K562 (cell line): ENCODE measurements at regions not wholly inside any gene's neighbourhood (a gene's known extent, or its start where the extent isn't known, plus 50 kb on each side); places are given as distances from the start of the nearest gene placed in this dataset.

Source experiments
- ATAC-seq: fragments of 200-7000 bp; cut with Tn5 transposase; 3 replicates; pipeline ENCODE4 v1.9.1; 2020; ENCODE audit warnings: moderate library complexity
- BruUV-seq: library from RNA; stranded (reverse); fragments of 400-500 nt; replicated peaks from 2 replicates; lab custom pipeline; 2021; lab: Mats Ljungman, UMichigan
- CTCF ChIA-PET: fragments of 300-600 bp; formaldehyde crosslinking; extraction: SDS; loops from one replicate; lab custom pipeline; 2021; ENCODE audit warnings: low intra/inter-chr PET ratio; lab: Yijun Ruan, JAX
- POLR2A ChIA-PET: fragments of 300-600, 350-650 bp; sonication (Branson Sonifier 250); formaldehyde crosslinking; extraction: SDS; loops from one replicate; lab custom pipeline; 2021; ENCODE audit warnings: antibody characterized with exemption, inconsistent platforms; lab: Yijun Ruan, JAX
- DNase-seq, 4 experiments: peaks; one replicate each; pipeline versions ENCODE4 v3.0.0 to v3.0.0-alpha.2; 2011 to 2018; ENCODE audit warnings: low spot score in 3 of 4, mixed read lengths in 3 of 4; ENCODE audit errors: extremely low read depth in 1 of 4
- FAIRE-seq: peaks from 2 replicates; lab custom pipeline; 2011; peaks lifted over from hg19 to GRCh38; lab: Jason Lieb, UNC
- H2AFZ ChIP-seq: 2 replicates; pipeline ENCODE4 v1.6.0; 2011; ENCODE audit warnings: low read depth, low read length, control low read depth, inconsistent platforms
- H3K27ac ChIP-seq: fragments of 200-600 bp; 3 replicates; pipeline ENCODE4 v1.8.0; 2011; ENCODE audit warnings: low read depth, mild to moderate bottlenecking, control low read depth, inconsistent platforms, low read length, moderate library complexity, mixed read lengths; ENCODE audit errors: extremely low read depth
- H3K27me3 ChIP-seq, 2 experiments: fragments of 300-600 bp in 1 of 2; 2 replicates in 1 of 2; 3 replicates in 1 of 2; pipeline versions ENCODE4 v1.6.0 to v1.8.0; 2011; ENCODE audit warnings: inconsistent platforms in 2 of 2, low read length in 2 of 2, mild to moderate bottlenecking in 1 of 2, mixed read lengths in 1 of 2, moderate library complexity in 1 of 2; ENCODE audit not compliant: control insufficient read depth in 2 of 2, insufficient read depth in 2 of 2
- H3K36me3 ChIP-seq: fragments of 300-600 bp; 3 replicates; pipeline ENCODE4 v1.8.0; 2011; ENCODE audit warnings: mild to moderate bottlenecking, low read length, inconsistent platforms; ENCODE audit not compliant: control insufficient read depth, insufficient read depth
- H3K4me1 ChIP-seq, 2 experiments: fragments of 200-600 bp in 1 of 2; replicated peaks in 1 of 2; 2 replicates in 1 of 2; 3 replicates in 1 of 2; pipeline versions ENCODE4 v1.5.1 to v1.8.0; 2011; ENCODE audit warnings: inconsistent platforms in 2 of 2, low read length in 2 of 2, mild to moderate bottlenecking in 1 of 2, mixed read lengths in 1 of 2, moderate library complexity in 1 of 2; ENCODE audit not compliant: control insufficient read depth in 2 of 2, insufficient read depth in 2 of 2
- H3K4me2 ChIP-seq: 2 replicates; pipeline ENCODE4 v1.6.1; 2011; ENCODE audit warnings: low read length, control low read depth, inconsistent platforms, mixed read lengths; ENCODE audit not compliant: insufficient read depth
- H3K4me3 ChIP-seq: fragments of 200-600 bp; sonication (generic), shearing (Covaris generic); 2 replicates; pipeline ENCODE4 v1.5.1; 2016; ENCODE audit warnings: control low read depth, inconsistent platforms
- H3K79me2 ChIP-seq: fragments of 200-600 bp; 3 replicates; pipeline ENCODE4 v1.8.0; 2011; ENCODE audit warnings: low read length, inconsistent platforms; ENCODE audit not compliant: control insufficient read depth, insufficient read depth
- H3K9ac ChIP-seq, 2 experiments: 2 replicates each; pipeline versions ENCODE4 v1.6.0 to v1.6.1; 2011; ENCODE audit warnings: low read depth in 2 of 2, low read length in 2 of 2, control low read depth in 1 of 2, inconsistent platforms in 1 of 2, mild to moderate bottlenecking in 1 of 2, mixed read lengths in 1 of 2; ENCODE audit not compliant: insufficient read depth in 1 of 2
- H3K9me1 ChIP-seq: one replicate; pipeline ENCODE4 v1.6.0; 2011; ENCODE audit warnings: inconsistent platforms, mild to moderate bottlenecking, low read length, moderate library complexity; ENCODE audit not compliant: control insufficient read depth, insufficient read depth
- H3K9me3 ChIP-seq: replicated peaks from 2 replicates; pipeline ENCODE4 v1.5.1; 2011; ENCODE audit warnings: low read depth, low read length, inconsistent platforms; ENCODE audit not compliant: control insufficient read depth, insufficient read depth
- H4K20me1 ChIP-seq: replicated peaks from 2 replicates; pipeline ENCODE4 v1.6.1; 2011; ENCODE audit warnings: low read length, inconsistent platforms, mixed read lengths; ENCODE audit not compliant: control insufficient read depth, insufficient read depth
- DDX20 ChIP-seq: fragments of 450-650 bp; IDR thresholded peaks from 2 replicates; pipeline ENCODE4 v1.6.1; 2016; ENCODE audit warnings: missing genetic modification characterization, low read depth, mild to moderate bottlenecking, missing compliant biosample characterization, moderate library complexity
- DLX4 ChIP-seq: fragments of 250-450 bp; sonication (Bioruptor Pico); IDR thresholded peaks from 2 replicates; pipeline ENCODE4 v1.6.1; 2021; ENCODE audit warnings: mild to moderate bottlenecking
- E2F6 ChIP-seq, 2 experiments: IDR thresholded peaks; 2 replicates each; pipeline ENCODE4 v1.6.1; 2011; ENCODE audit warnings: borderline replicate concordance in 1 of 2, control low read depth in 1 of 2, low read depth in 1 of 2, low read length in 1 of 2, mild to moderate bottlenecking in 1 of 2, mixed read lengths in 1 of 2, moderate library complexity in 1 of 2; ENCODE audit not compliant: insufficient read depth in 1 of 2, insufficient read length in 1 of 2, poor library complexity in 1 of 2, severe bottlenecking in 1 of 2; ENCODE audit errors: extremely low read depth in 1 of 2
- MXD1 ChIP-seq: fragments of 250-450 bp; sonication (Bioruptor Pico); IDR thresholded peaks from 2 replicates; pipeline ENCODE4 v1.8.0; 2021; ENCODE audit warnings: borderline replicate concordance, mild to moderate bottlenecking, moderate library complexity; ENCODE audit not compliant: poor library complexity, severe bottlenecking
- POLR3G ChIP-seq: IDR thresholded peaks from 2 replicates; pipeline ENCODE4 v1.6.1; 2011; ENCODE audit not compliant: insufficient read length, insufficient replicate concordance; ENCODE audit errors: extremely low read depth
- RB1 ChIP-seq: fragments of 450-650 bp; IDR thresholded peaks from 2 replicates; pipeline ENCODE4 v1.6.1; 2017; ENCODE audit warnings: low read depth, mild to moderate bottlenecking
- THAP12 ChIP-seq: fragments of 250-450 bp; sonication (Bioruptor Pico); IDR thresholded peaks from 2 replicates; pipeline ENCODE4 v1.9.0; 2021; ENCODE audit warnings: mild to moderate bottlenecking, inconsistent platforms
- USF1 ChIP-seq: sonication (generic); formaldehyde crosslinking; IDR thresholded peaks from 2 replicates; pipeline ENCODE4 v1.9.0; 2022; ENCODE audit warnings: mild to moderate bottlenecking, missing genetic modification reagents
- WGBS: fragments of 100-300 bp; shearing (Covaris generic); methylation state at CpG from one replicate; pipeline ENCODE4 v1.1.6; 2016; ENCODE audit warnings: low coverage, mixed read lengths; ENCODE audit not compliant: insufficient coverage; ENCODE audit errors: missing lambda C conversion rate; 5-methylcytosine and 5-hydroxymethylcytosine counted together
- in situ Hi-C: fragments of 300-500 bp; cut with MboI; formaldehyde crosslinking; loops from 4 replicates; pipeline ENCODE4 v1.15.0; 2018; ENCODE audit warnings: inconsistent platforms, mixed read lengths
- intact Hi-C: fragments of 100-400 bp; cut with micrococcal nuclease; formaldehyde crosslinking; loops from 2 replicates; pipeline ENCODE4 v1.14.2; 2022

GRCh38 chr7:10912077-10912476, 61.6 kb upstream of the PHF14 start:
- Histone ChIP-seq H3K4me3 (no peak overlapping the region), H3K79me2 (no peaks in the 10 kb centered on the region), H3K27me3 (no peaks in the 10 kb centered on the region), H3K4me1 (no peaks in the 10 kb centered on the region; a peak in 1 of 5 replicates), H4K20me1 (no peaks in the 10 kb centered on the region), H2AFZ (no peak overlapping the region)
- DNase-seq = no peak
- in situ Hi-C loops = no loop called here
- TF ChIP-seq THAP12 (CRISPR knock-in tag) (no peak), E2F6 (IDR thresholded peaks at IDR 0.05; ENCODE audit: borderline replicate concordance in 1 of 2, extremely low read depth in 1 of 2, insufficient read depth in 1 of 2, insufficient read length in 1 of 2, low read depth in 1 of 2, low read length in 1 of 2, poor library complexity in 1 of 2, severe bottlenecking in 1 of 2) (no peak), USF1 (no peak), MXD1 (CRISPR knock-in tag) (no peak), DLX4 (no peak), POLR3G (no peak), DDX20 (tag) (no peak), RB1 (no peak)
- TF ChIP-seq, all 486 proteins: peak for 0
- Histone ChIP-seq H3K36me3 (no peaks in the 10 kb centered on the region), H3K27ac (no peak overlapping the region), H3K9me1 (no peaks in the 10 kb centered on the region), H3K9me3 (peaks cover 3% of the 10 kb centered on the region; the same call in 1 of the 2 replicates), H3K4me2 (no peak overlapping the region), H3K9ac (no peak overlapping the region)
- WGBS = 0% methylated on average over 1 of the region's 1 CpG
- no peak for FAIRE-seq
- ChIA-PET CTCF (no interaction called here), POLR2A (no interaction called here)
- intact Hi-C loops = no loop called here
- BruUV-seq = no TSS peak
- no peak for ATAC-seq
